T follicular helper cell (primary cell): ENCODE measurements at regions not wholly inside any gene's neighbourhood (a gene's known extent, or its start where the extent isn't known, plus 50 kb on each side); places are given as distances from the start of the nearest gene placed in this dataset.

Experiments
- DNase-seq: peaks from one replicate; pipeline ENCODE4 v3.0.0-alpha.2; 2020; ENCODE audit warnings: low read depth

GRCh38 chr22:48660790-48661740 is 1166.6 kb downstream of the BRD1 start:
- no peak for DNase-seq

- DNase-seq, result no peak
These were observed 1167.4 kb downstream of the BRD1 start for GRCh38 chr22:48660104-48660789.

- DNase-seq, result no peak
These were observed 1168.2 kb downstream of the BRD1 start for GRCh38 chr22:48659404-48659996.

GRCh38 chr22:48658871-48659270 is 1168.8 kb downstream of the BRD1 start:
- DNase-seq, result no peak

GRCh38 chr22:48658246-48658645 is 1169.4 kb downstream of the BRD1 start:
- no peak for DNase-seq

GRCh38 chr22:48654492-48654891 is 1173.2 kb downstream of the BRD1 start:
- no peak for DNase-seq

- no peak for DNase-seq
These were observed 1173.7 kb downstream of the BRD1 start for GRCh38 chr22:48653929-48654328.

GRCh38 chr22:48653306-48653705 is 1174.4 kb downstream of the BRD1 start:
- DNase-seq, result no peak

- DNase-seq, result no peak
These were observed 1174.9 kb downstream of the BRD1 start for GRCh38 chr22:48652796-48653195.

GRCh38 chr22:48651981-48652538 is 1175.6 kb downstream of the BRD1 start:
- no peak for DNase-seq

- no peak for DNase-seq
These were observed 1176.4 kb downstream of the BRD1 start for GRCh38 chr22:48651036-48651890.

- no peak for DNase-seq
These were observed 1177.2 kb downstream of the BRD1 start for GRCh38 chr22:48650323-48651035.

GRCh38 chr22:48649466-48649865 is 1178.2 kb downstream of the BRD1 start:
- DNase-seq, result no peak

GRCh38 chr22:48649031-48649430 is 1178.6 kb downstream of the BRD1 start:
- no peak for DNase-seq

GRCh38 chr22:48647606-48648515 is 1179.8 kb downstream of the BRD1 start:
- DNase-seq, result no peak

- no peak for DNase-seq
These were observed 1180.6 kb downstream of the BRD1 start for GRCh38 chr22:48647051-48647450.

GRCh38 chr22:48646216-48646925 is 1181.3 kb downstream of the BRD1 start:
- DNase-seq, result no peak

- DNase-seq, result no peak
These were observed 1181.9 kb downstream of the BRD1 start for GRCh38 chr22:48645766-48646165.

- DNase-seq, result no peak
These were observed 1182.7 kb downstream of the BRD1 start for GRCh38 chr22:48644997-48645396.
